Fibroblast of skin of right quadriceps (primary cell): ENCODE measurements at regions not wholly inside any gene's neighbourhood (a gene's known extent, or its start where the extent isn't known, plus 50 kb on each side); places are given as distances from the start of the nearest gene placed in this dataset.
"Not testable (repeated sequence)": the region's sequence is repeated elsewhere in the genome, so short reads cannot be mapped to it uniquely, and the experiment has no call there.

Experiments
- DNase-seq: peaks from one replicate; pipeline ENCODE4 v3.0.0-alpha.2; 2013

GRCh38 chr3:125645616-125646015, 50.3 kb upstream of the OSBPL11 start:
- DNase-seq, result no peak

GRCh38 chr3:125646581-125646980, 51.3 kb upstream of the OSBPL11 start:
- no peak for DNase-seq

GRCh38 chr3:125647318-125648014, 52.2 kb upstream of the OSBPL11 start:
- no peak for DNase-seq

- peak; percentile 48 for DNase-seq
These were observed 55.9 kb upstream of the OSBPL11 start for GRCh38 chr3:125651244-125651643.

- DNase-seq, result no peak
These were observed 57.1 kb upstream of the OSBPL11 start for GRCh38 chr3:125652349-125652748.

- DNase-seq, result no peak
These were observed 59.2 kb upstream of the OSBPL11 start for GRCh38 chr3:125654526-125654925.

- peak; percentile 17 for DNase-seq
These were observed 67.4 kb upstream of the OSBPL11 start for GRCh38 chr3:125662675-125663074.

- no peak for DNase-seq
These were observed 75.1 kb upstream of the OSBPL11 start for GRCh38 chr3:125670352-125670751.

- DNase-seq, result no peak
These were observed 75.6 kb upstream of the OSBPL11 start for GRCh38 chr3:125670945-125671344.

- DNase-seq, result no peak
These were observed 76.4 kb upstream of the OSBPL11 start for GRCh38 chr3:125671461-125672243.

GRCh38 chr3:125675791-125676190, 80.5 kb upstream of the OSBPL11 start:
- DNase-seq, result no peak

- no peak for DNase-seq
These were observed 84.0 kb upstream of the OSBPL11 start for GRCh38 chr3:125679258-125679657.

GRCh38 chr3:125681146-125681545, 85.8 kb upstream of the OSBPL11 start:
- no peak for DNase-seq

GRCh38 chr3:125681906-125682305, 86.6 kb upstream of the OSBPL11 start:
- not testable (repeated sequence) for DNase-seq

- DNase-seq, result peak; percentile 76
These were observed 87.3 kb upstream of the OSBPL11 start for GRCh38 chr3:125682610-125683009.

GRCh38 chr3:125683067-125683829, 88.0 kb upstream of the OSBPL11 start:
- no peak for DNase-seq

GRCh38 chr3:125684199-125684598, 88.9 kb upstream of the OSBPL11 start:
- DNase-seq, result peak; percentile 15

- peak; percentile 80 for DNase-seq
These were observed 90.4 kb upstream of the OSBPL11 start for GRCh38 chr3:125685741-125686140.

- no peak for DNase-seq
These were observed 97.1 kb upstream of the OSBPL11 start for GRCh38 chr3:125692361-125692760.

GRCh38 chr3:125693887-125694286, 98.6 kb upstream of the OSBPL11 start:
- no peak for DNase-seq

GRCh38 chr3:125694761-125695294, 99.5 kb upstream of the OSBPL11 start:
- DNase-seq, result no peak

- DNase-seq, result no peak
These were observed 100.4 kb upstream of the OSBPL11 start for GRCh38 chr3:125695688-125696087.

- not testable (repeated sequence) for DNase-seq
These were observed 101.8 kb upstream of the OSBPL11 start for GRCh38 chr3:125697126-125697525.
